IMR-90 (cell line): ENCODE measurements at regions not wholly inside any gene's neighbourhood (a gene's known extent, or its start where the extent isn't known, plus 50 kb on each side); places are given as distances from the start of the nearest gene placed in this dataset.

Source experiments
- ATAC-seq: fragments of 200-7000 bp; cut with Tn5 transposase; 2 replicates; pipeline ENCODE4 v1.9.1; 2020; ENCODE audit warnings: low read depth, mild to moderate bottlenecking, moderate library complexity
- BruUV-seq: library from RNA; stranded (reverse); fragments of 400-500 nt; replicated peaks from 2 replicates; lab custom pipeline; 2021; lab: Mats Ljungman, UMichigan
- CTCF ChIA-PET: fragments of 300-600 bp; formaldehyde crosslinking; extraction: SDS; loops from one replicate; lab custom pipeline; 2021; ENCODE audit warnings: antibody characterized with exemption; lab: Yijun Ruan, JAX
- POLR2A ChIA-PET: fragments of 300-600 bp; sonication (Branson Sonifier 250); formaldehyde crosslinking; loops from one replicate; lab custom pipeline; 2022; ENCODE audit warnings: antibody characterized with exemption; ENCODE audit not compliant: unreplicated experiment; lab: Charles Lee
- DNase-seq: peaks from one replicate; pipeline ENCODE4 v3.0.0; 2013
- H2AFZ ChIP-seq: replicated peaks from 2 replicates; pipeline ENCODE3; 2013; ENCODE audit warnings: low read length, mild to moderate bottlenecking; ENCODE audit not compliant: poor library complexity
- H2AK5ac ChIP-seq: 2 replicates; pipeline ENCODE4 v1.6.1; 2013; ENCODE audit warnings: low read depth, low read length, inconsistent platforms
- H2AK9ac ChIP-seq: replicated peaks from 2 replicates; pipeline ENCODE3; 2013; ENCODE audit warnings: mild to moderate bottlenecking, low read depth, low read length, moderate library complexity; ENCODE audit not compliant: poor library complexity
- H2BK120ac ChIP-seq: 2 replicates; pipeline ENCODE4 v1.6.1; 2013; ENCODE audit warnings: low read depth, low read length, inconsistent platforms
- H2BK15ac ChIP-seq: 3 replicates; pipeline ENCODE4 v1.6.1; 2013; ENCODE audit warnings: low read depth, low read length, inconsistent platforms
- H2BK20ac ChIP-seq: 2 replicates; pipeline ENCODE4 v1.6.1; 2013; ENCODE audit warnings: low read depth, mild to moderate bottlenecking, inconsistent platforms, low read length, moderate library complexity
- H2BK5ac ChIP-seq: 2 replicates; pipeline ENCODE4 v1.6.1; 2013; ENCODE audit warnings: mild to moderate bottlenecking, low read depth, low read length, inconsistent platforms; ENCODE audit not compliant: poor library complexity, severe bottlenecking
- H3K14ac ChIP-seq: replicated peaks from 2 replicates; pipeline ENCODE4 v1.6.1; 2013; ENCODE audit warnings: low read depth, low read length, inconsistent platforms
- H3K18ac ChIP-seq: 2 replicates; pipeline ENCODE4 v1.6.1; 2013; ENCODE audit warnings: low read depth, low read length, control low read depth
- H3K23ac ChIP-seq: 2 replicates; pipeline ENCODE4 v1.6.1; 2013; ENCODE audit warnings: low read depth, low read length, inconsistent platforms
- H3K27ac ChIP-seq: 2 replicates; pipeline ENCODE4 v1.5.1; 2013; ENCODE audit warnings: mild to moderate bottlenecking, control low read depth, low read length; ENCODE audit not compliant: insufficient read depth
- H3K27me3 ChIP-seq: 2 replicates; pipeline ENCODE4 v1.6.1; 2013; ENCODE audit warnings: low read length; ENCODE audit not compliant: control insufficient read depth, insufficient read depth
- H3K36me3 ChIP-seq: 2 replicates; pipeline ENCODE4 v1.6.1; 2013; ENCODE audit warnings: low read length, mixed read lengths; ENCODE audit not compliant: control insufficient read depth, insufficient read depth
- H3K4ac ChIP-seq: 2 replicates; pipeline ENCODE4 v1.6.1; 2013; ENCODE audit warnings: low read depth, low read length, inconsistent platforms
- H3K4me1 ChIP-seq: 2 replicates; pipeline ENCODE4 v1.6.1; 2013; ENCODE audit warnings: low read length, mixed read lengths; ENCODE audit not compliant: control insufficient read depth, insufficient read depth
- H3K4me2 ChIP-seq: 2 replicates; pipeline ENCODE4 v1.6.1; 2013; ENCODE audit warnings: low read depth, mild to moderate bottlenecking, control low read depth, low read length, moderate library complexity
- H3K4me3 ChIP-seq: 2 replicates; pipeline ENCODE4 v1.5.1; 2013; ENCODE audit warnings: low read depth, mild to moderate bottlenecking, control low read depth, low read length, moderate library complexity; ENCODE audit not compliant: insufficient read depth
- H3K56ac ChIP-seq: 2 replicates; pipeline ENCODE4 v1.6.1; 2013; ENCODE audit warnings: low read length, inconsistent platforms; ENCODE audit not compliant: insufficient read depth; ENCODE audit errors: extremely low read depth
- H3K79me1 ChIP-seq, 2 experiments: 2 replicates each; pipeline ENCODE4 v1.6.1; 2013; ENCODE audit warnings: low read length in 2 of 2, inconsistent platforms in 1 of 2, low read depth in 1 of 2
- H3K9ac ChIP-seq: 2 replicates; pipeline ENCODE4 v1.6.1; 2013; ENCODE audit warnings: low read depth, low read length, control low read depth
- H3K9me1 ChIP-seq: 2 replicates; pipeline ENCODE4 v1.6.1; 2013; ENCODE audit warnings: low read length, inconsistent platforms; ENCODE audit not compliant: insufficient read depth
- H3K9me3 ChIP-seq: 2 replicates; pipeline ENCODE4 v1.6.1; 2013; ENCODE audit warnings: low read length; ENCODE audit not compliant: control insufficient read depth, insufficient read depth
- H4K20me1 ChIP-seq: 2 replicates; pipeline ENCODE4 v1.6.1; 2013; ENCODE audit warnings: low read length, inconsistent platforms; ENCODE audit not compliant: insufficient read depth
- H4K5ac ChIP-seq: 2 replicates; pipeline ENCODE4 v1.6.1; 2013; ENCODE audit warnings: mild to moderate bottlenecking, low read depth, low read length, control low read depth
- H4K8ac ChIP-seq, 2 experiments: 2 replicates each; pipeline ENCODE4 v1.6.1; 2013; ENCODE audit warnings: low read depth in 2 of 2, low read length in 2 of 2, control low read depth in 1 of 2, inconsistent platforms in 1 of 2
- H4K91ac ChIP-seq: 2 replicates; pipeline ENCODE4 v1.6.1; 2013; ENCODE audit warnings: low read depth, low read length, inconsistent platforms; ENCODE audit not compliant: insufficient read depth
- BHLHE40 ChIP-seq: fragments of 150-350 bp; IDR thresholded peaks from 2 replicates; pipeline ENCODE4 v1.6.1; 2016; ENCODE audit warnings: mild to moderate bottlenecking, low read depth, low read length
- CEBPB ChIP-seq: IDR thresholded peaks from 2 replicates; pipeline ENCODE4 v1.6.1; 2012; ENCODE audit warnings: low read depth, low read length, improper control_type of control experiment
- CHD1 ChIP-seq: IDR thresholded peaks from 2 replicates; pipeline ENCODE4 v1.6.1; 2012; ENCODE audit warnings: low read depth, low read length, improper control_type of control experiment
- FOS ChIP-seq: fragments of 150-350 bp; IDR thresholded peaks from 2 replicates; pipeline ENCODE4 v1.6.1; 2016; ENCODE audit warnings: low read depth, low read length
- MAFK ChIP-seq: IDR thresholded peaks from 2 replicates; pipeline ENCODE4 v1.6.1; 2012; ENCODE audit warnings: low read depth, low read length, improper control_type of control experiment
- MAZ ChIP-seq: IDR thresholded peaks from 2 replicates; pipeline ENCODE4 v1.6.1; 2012; ENCODE audit warnings: low read depth, mild to moderate bottlenecking, low read length, improper control_type of control experiment, moderate library complexity, borderline replicate concordance
- MXI1 ChIP-seq: IDR thresholded peaks from 2 replicates; pipeline ENCODE4 v1.6.1; 2012; ENCODE audit warnings: low read depth, mild to moderate bottlenecking, low read length, moderate library complexity, borderline replicate concordance
- NFE2L2 ChIP-seq: fragments of 150-350 bp; IDR thresholded peaks from 2 replicates; pipeline ENCODE4 v1.6.1; 2016; ENCODE audit warnings: low read depth, mild to moderate bottlenecking, low read length
- POLR2A ChIP-seq: IDR thresholded peaks from 2 replicates; pipeline ENCODE4 v1.6.1; 2012; ENCODE audit warnings: mild to moderate bottlenecking, low read depth, low read length
- RAD21 ChIP-seq: IDR thresholded peaks from 2 replicates; pipeline ENCODE4 v1.6.1; 2012; ENCODE audit warnings: low read length, improper control_type of control experiment
- RCOR1 ChIP-seq: IDR thresholded peaks from 2 replicates; pipeline ENCODE4 v1.6.1; 2012; ENCODE audit warnings: mild to moderate bottlenecking, low read length, improper control_type of control experiment; ENCODE audit not compliant: insufficient replicate concordance
- RFX5 ChIP-seq: IDR thresholded peaks from 2 replicates; pipeline ENCODE4 v1.8.0; 2012; ENCODE audit warnings: low read depth, mild to moderate bottlenecking, low read length, moderate library complexity
- SMC3 ChIP-seq: fragments of 150-350 bp; IDR thresholded peaks from 2 replicates; pipeline ENCODE4 v1.6.1; 2016; ENCODE audit warnings: low read depth, mild to moderate bottlenecking, antibody characterized with exemption, low read length, moderate library complexity
- WGBS, 2 experiments: methylation state at CpG; one replicate each; pipeline versions ENCODE4 v1.1.5 to v1.1.7; 2013; ENCODE audit warnings: missing lambda C conversion rate in 2 of 2; ENCODE audit not compliant: insufficient read length in 1 of 2; ENCODE audit errors: extremely low coverage in 2 of 2; 5-methylcytosine and 5-hydroxymethylcytosine counted together
- dilution Hi-C: fragments of 300-500 bp; cut with HindIII; formaldehyde crosslinking; loops from one replicate; pipeline ENCODE4 v1.14.3; 2018; ENCODE audit warnings: low sequenced_read_pairs; ENCODE audit not compliant: unreplicated experiment
- in situ Hi-C: fragments of 300-500 bp; cut with MboI; formaldehyde crosslinking; loops from 3 replicates; pipeline ENCODE4 v1.14.3; 2019; ENCODE audit warnings: low sequenced_read_pairs, inconsistent platforms, mixed read lengths
- intact Hi-C: fragments of 100-400 bp; cut with micrococcal nuclease; formaldehyde crosslinking; loops from 2 replicates; pipeline ENCODE4 v1.10.0; 2022
- TF ChIP-seq, protein P1 (sequence below): fragments of 150-350 bp; IDR thresholded peaks from 2 replicates; pipeline ENCODE4 v1.6.1; 2017; ENCODE audit warnings: mild to moderate bottlenecking, antibody characterized with exemption, low read length, low read depth
- TF ChIP-seq, protein P2 (sequence below): fragments of 150-350 bp; IDR thresholded peaks from 2 replicates; pipeline ENCODE4 v1.6.1; 2016; ENCODE audit warnings: low read depth, mild to moderate bottlenecking, low read length, moderate library complexity, borderline replicate concordance
- TF ChIP-seq, protein P3 (sequence below): conservative IDR thresholded peaks from 2 replicates; pipeline ENCODE4 v1.5.1; 2012; ENCODE audit warnings: mild to moderate bottlenecking, low read depth, low read length, improper control_type of control experiment

DNA sequence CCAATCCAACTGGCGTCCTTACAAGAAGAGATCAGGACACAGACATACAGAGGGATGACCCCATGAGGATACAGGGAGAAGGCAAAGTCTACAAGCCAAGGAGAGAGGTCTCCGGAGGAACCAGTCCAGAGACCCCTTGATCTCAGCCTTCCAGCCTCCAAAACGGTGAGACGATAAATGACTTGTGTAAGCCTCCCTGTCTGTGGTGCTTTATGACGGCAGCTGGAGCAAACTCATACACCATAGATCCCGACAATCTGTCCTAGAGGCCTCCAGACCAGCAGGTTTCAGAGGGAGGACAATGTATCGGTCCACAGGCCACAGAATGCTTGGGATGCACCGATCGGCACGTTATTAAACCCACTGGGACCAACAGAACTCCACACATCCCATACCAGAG is 383.3 kb downstream of the SHANK2 start:
- no peak overlapping the region for H3K9ac ChIP-seq
- H3K36me3 ChIP-seq, result no peaks in the 10 kb centered on the region
- H3K4me3 ChIP-seq, result no peak overlapping the region
- dilution Hi-C loops, result no loop called here
- H3K27ac ChIP-seq, result no peak overlapping the region
- no peaks in the 10 kb centered on the region for H3K27me3 ChIP-seq
- no peak overlapping the region for H3K4me2 ChIP-seq
- intact Hi-C loops, result no loop called here
- no peak overlapping the region for H2AK9ac ChIP-seq
- 0 out of 2 replicates have a peak, but pooled peaks cover 2% of the 10 kb centered on the region for H3K9me1 ChIP-seq
- peaks cover 4% of the 10 kb centered on the region; the same call in 1 of the 2 replicates for H3K4me1 ChIP-seq
- BruUV-seq, result no TSS peak
- CTCF ChIA-PET, result no interaction called here
- no peak overlapping the region for H3K4ac ChIP-seq
- H4K91ac ChIP-seq, result no peak overlapping the region
- no peak overlapping the region for H2BK120ac ChIP-seq
- H2AK5ac ChIP-seq, result no peak overlapping the region
- no peaks in the 10 kb centered on the region for H3K79me1 ChIP-seq
- no peak overlapping the region for H2BK15ac ChIP-seq
- H2AFZ ChIP-seq, result no peak overlapping the region
- no peak overlapping the region for H3K56ac ChIP-seq
- TF ChIP-seq MAZ, result no peak
- TF ChIP-seq, protein P1, sequence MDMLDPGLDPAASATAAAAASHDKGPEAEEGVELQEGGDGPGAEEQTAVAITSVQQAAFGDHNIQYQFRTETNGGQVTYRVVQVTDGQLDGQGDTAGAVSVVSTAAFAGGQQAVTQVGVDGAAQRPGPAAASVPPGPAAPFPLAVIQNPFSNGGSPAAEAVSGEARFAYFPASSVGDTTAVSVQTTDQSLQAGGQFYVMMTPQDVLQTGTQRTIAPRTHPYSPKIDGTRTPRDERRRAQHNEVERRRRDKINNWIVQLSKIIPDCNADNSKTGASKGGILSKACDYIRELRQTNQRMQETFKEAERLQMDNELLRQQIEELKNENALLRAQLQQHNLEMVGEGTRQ, result no peak
- no peak for TF ChIP-seq RAD21
- TF ChIP-seq SMC3, result no peak
- TF ChIP-seq MAFK, result no peak
- TF ChIP-seq CHD1, result no peak
- TF ChIP-seq POLR2A, result no peak
- TF ChIP-seq, protein P2, sequence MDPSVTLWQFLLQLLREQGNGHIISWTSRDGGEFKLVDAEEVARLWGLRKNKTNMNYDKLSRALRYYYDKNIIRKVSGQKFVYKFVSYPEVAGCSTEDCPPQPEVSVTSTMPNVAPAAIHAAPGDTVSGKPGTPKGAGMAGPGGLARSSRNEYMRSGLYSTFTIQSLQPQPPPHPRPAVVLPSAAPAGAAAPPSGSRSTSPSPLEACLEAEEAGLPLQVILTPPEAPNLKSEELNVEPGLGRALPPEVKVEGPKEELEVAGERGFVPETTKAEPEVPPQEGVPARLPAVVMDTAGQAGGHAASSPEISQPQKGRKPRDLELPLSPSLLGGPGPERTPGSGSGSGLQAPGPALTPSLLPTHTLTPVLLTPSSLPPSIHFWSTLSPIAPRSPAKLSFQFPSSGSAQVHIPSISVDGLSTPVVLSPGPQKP, result no peak
- TF ChIP-seq MXI1, result no peak
- TF ChIP-seq, protein P3, sequence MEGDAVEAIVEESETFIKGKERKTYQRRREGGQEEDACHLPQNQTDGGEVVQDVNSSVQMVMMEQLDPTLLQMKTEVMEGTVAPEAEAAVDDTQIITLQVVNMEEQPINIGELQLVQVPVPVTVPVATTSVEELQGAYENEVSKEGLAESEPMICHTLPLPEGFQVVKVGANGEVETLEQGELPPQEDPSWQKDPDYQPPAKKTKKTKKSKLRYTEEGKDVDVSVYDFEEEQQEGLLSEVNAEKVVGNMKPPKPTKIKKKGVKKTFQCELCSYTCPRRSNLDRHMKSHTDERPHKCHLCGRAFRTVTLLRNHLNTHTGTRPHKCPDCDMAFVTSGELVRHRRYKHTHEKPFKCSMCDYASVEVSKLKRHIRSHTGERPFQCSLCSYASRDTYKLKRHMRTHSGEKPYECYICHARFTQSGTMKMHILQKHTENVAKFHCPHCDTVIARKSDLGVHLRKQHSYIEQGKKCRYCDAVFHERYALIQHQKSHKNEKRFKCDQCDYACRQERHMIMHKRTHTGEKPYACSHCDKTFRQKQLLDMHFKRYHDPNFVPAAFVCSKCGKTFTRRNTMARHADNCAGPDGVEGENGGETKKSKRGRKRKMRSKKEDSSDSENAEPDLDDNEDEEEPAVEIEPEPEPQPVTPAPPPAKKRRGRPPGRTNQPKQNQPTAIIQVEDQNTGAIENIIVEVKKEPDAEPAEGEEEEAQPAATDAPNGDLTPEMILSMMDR, result no peak
- no peak for TF ChIP-seq NFE2L2
- no peak for TF ChIP-seq RFX5
- no peak for TF ChIP-seq BHLHE40
- TF ChIP-seq RCOR1, result no peak
- TF ChIP-seq CEBPB, result no peak
- TF ChIP-seq FOS, result no peak
- no peak overlapping the region for H3K14ac ChIP-seq
- H2BK20ac ChIP-seq, result no peak overlapping the region
- POLR2A ChIA-PET, result no interaction called here
- no peaks in the 10 kb centered on the region; the same call in 1 of the 2 replicates for H3K9me3 ChIP-seq
- H4K20me1 ChIP-seq, result peaks cover 4% of the 10 kb centered on the region
- ATAC-seq, result no peak
- H4K8ac ChIP-seq, result no peak overlapping the region
- WGBS, 2 experiments, result 60% methylated on average over 1 of the region's 10 CpGs; no CpG with 5 or more reads in 1 of the 2 experiments
- H2BK5ac ChIP-seq, result no peak overlapping the region
- H3K23ac ChIP-seq, result no peak overlapping the region
- H3K18ac ChIP-seq, result no peak overlapping the region
- DNase-seq, result no peak
- in situ Hi-C loops, result no loop called here
- no peak overlapping the region for H4K5ac ChIP-seq
